ENCODE measurements at regions not wholly inside any gene's neighbourhood (a gene's known extent, or its start where the extent isn't known, plus 50 kb on each side); places are given as distances from the start of the nearest gene placed in this dataset.

DNA sequence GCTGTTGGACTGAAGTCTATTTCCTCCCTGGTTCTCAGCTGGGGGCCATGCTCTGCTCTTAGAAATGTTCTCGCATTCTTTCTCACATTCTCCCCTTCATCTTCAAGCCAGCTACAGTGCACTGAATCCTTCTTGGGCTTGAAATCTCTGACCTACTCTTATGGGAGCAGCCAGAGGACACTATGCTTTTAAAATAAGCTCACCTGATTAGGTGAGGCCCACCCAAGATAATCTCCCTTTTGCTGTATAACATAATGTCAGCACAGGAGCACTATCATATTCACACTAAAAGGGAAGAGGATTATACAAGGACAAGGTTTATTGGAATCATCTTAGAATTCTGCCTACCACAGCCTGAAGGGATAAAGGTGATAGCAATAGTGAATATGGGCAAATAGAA lies 146.3 kb downstream of the ZNF674 start:
- no peak for TF ChIP-seq EP300 (IDR thresholded peaks at IDR 0.05)
- TF ChIP-seq, protein P1, sequence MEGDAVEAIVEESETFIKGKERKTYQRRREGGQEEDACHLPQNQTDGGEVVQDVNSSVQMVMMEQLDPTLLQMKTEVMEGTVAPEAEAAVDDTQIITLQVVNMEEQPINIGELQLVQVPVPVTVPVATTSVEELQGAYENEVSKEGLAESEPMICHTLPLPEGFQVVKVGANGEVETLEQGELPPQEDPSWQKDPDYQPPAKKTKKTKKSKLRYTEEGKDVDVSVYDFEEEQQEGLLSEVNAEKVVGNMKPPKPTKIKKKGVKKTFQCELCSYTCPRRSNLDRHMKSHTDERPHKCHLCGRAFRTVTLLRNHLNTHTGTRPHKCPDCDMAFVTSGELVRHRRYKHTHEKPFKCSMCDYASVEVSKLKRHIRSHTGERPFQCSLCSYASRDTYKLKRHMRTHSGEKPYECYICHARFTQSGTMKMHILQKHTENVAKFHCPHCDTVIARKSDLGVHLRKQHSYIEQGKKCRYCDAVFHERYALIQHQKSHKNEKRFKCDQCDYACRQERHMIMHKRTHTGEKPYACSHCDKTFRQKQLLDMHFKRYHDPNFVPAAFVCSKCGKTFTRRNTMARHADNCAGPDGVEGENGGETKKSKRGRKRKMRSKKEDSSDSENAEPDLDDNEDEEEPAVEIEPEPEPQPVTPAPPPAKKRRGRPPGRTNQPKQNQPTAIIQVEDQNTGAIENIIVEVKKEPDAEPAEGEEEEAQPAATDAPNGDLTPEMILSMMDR (IDR thresholded peaks at IDR 0.05): no peak
- TF ChIP-seq POLR2A (IDR thresholded peaks at IDR 0.05): no peak
- TF ChIP-seq POLR2AphosphoS5 (IDR thresholded peaks at IDR 0.05): no peak
- Histone ChIP-seq H3K4me3 (no peak overlapping the region), H3K27ac (no peak overlapping the region), H3K27me3 (no peaks in the 10 kb centered on the region), H3K9me3 (no peaks in the 10 kb centered on the region), H3K4me1 (no peaks in the 10 kb centered on the region), H3K36me3 (no peaks in the 10 kb centered on the region)
- no peak for ATAC-seq (ENCODE audit: low FRiP score in 2 of 2)
- 94 to 100% methylated on average over 1 of the region's 1 CpG for WGBS, 2 donors
- DNase-seq: no peak

DNA sequence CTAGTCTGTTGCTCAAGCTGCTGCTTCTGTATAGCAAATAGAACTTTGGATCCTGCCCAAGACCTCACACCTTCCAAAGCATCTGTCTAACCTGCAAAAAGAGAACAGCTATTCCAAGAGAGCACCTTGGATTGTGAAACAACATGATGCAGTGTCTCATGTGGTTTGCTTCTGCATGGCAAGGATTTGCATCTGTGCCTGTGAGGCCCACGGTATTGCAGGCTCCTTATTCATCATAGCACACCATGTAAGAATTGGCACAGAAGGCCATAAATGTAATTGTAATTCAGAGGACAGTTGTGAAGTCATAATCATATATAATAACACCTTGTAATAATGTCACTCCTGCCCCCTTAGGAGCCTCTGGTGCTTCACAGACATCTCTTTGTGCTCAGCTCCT lies 147.1 kb downstream of the ZNF674 start:
- no peaks in the 10 kb centered on the region for H3K36me3 ChIP-seq
- H3K27me3 ChIP-seq: no peaks in the 10 kb centered on the region
- no peaks in the 10 kb centered on the region for H3K4me1 ChIP-seq
- no peak for TF ChIP-seq EP300 (IDR thresholded peaks at IDR 0.05)
- TF ChIP-seq POLR2A (IDR thresholded peaks at IDR 0.05): no peak
- TF ChIP-seq, protein P1 (IDR thresholded peaks at IDR 0.05): no peak
- no peak for TF ChIP-seq POLR2AphosphoS5 (IDR thresholded peaks at IDR 0.05)
- no peak overlapping the region for H3K4me3 ChIP-seq
- no peak overlapping the region for H3K27ac ChIP-seq
- no peaks in the 10 kb centered on the region for H3K9me3 ChIP-seq
- WGBS, 2 donors: 37% methylated on average over 1 of the region's 1 CpG; no CpG with 5 or more reads in 1 of the 2 donors
- no peak for ATAC-seq (ENCODE audit: low FRiP score in 2 of 2)
- no peak for DNase-seq

GRCh38 chrX:46386511-46386910 lies 158.7 kb downstream of the ZNF674 start:
- no peak for TF ChIP-seq POLR2A (IDR thresholded peaks at IDR 0.05)
- no peak overlapping the region for H3K4me3 ChIP-seq
- no peaks in the 10 kb centered on the region for H3K4me1 ChIP-seq
- no peak overlapping the region for H3K27ac ChIP-seq
- no peaks in the 10 kb centered on the region for H3K36me3 ChIP-seq
- peaks cover 0 to 13% (median 0%) of the 10 kb centered on the region in 4 donors for H3K9me3 ChIP-seq
- no peak for DNase-seq
- ATAC-seq (ENCODE audit: low FRiP score in 2 of 2): no peak
- H3K27me3 ChIP-seq: no peaks in the 10 kb centered on the region

DNA sequence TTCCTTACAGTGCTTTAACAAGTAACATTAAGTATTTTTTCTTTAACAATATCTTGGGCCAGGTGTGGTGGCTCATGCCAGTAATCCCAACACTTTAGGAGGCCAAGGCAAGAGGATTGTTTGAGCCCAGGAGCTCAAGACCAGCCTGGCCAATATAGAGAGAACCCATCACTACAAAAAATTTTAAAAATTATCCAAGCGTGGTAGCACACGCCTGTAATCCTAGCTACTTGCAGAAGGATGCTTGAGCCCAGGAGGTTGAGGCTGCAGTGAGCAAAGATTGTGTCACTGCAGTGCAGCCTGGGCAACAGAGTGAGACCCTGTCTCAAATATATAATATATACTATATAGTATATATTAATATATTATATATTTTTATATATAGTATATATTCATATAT lies 162.2 kb downstream of the ZNF674 start:
- 92 to 97% methylated on average over 2 of the region's 2 CpGs for WGBS, 2 donors
- DNase-seq (no peak), ATAC-seq (ENCODE audit: low FRiP score in 2 of 2) (no peak)
- no peak for TF ChIP-seq POLR2AphosphoS5 (IDR thresholded peaks at IDR 0.05)
- TF ChIP-seq POLR2A (IDR thresholded peaks at IDR 0.05): no peak
- TF ChIP-seq, protein P1 (IDR thresholded peaks at IDR 0.05): no peak
- TF ChIP-seq EP300 (IDR thresholded peaks at IDR 0.05): no peak
- H3K27me3 ChIP-seq: no peaks in the 10 kb centered on the region
- no peaks in the 10 kb centered on the region for H3K9me3 ChIP-seq
- H3K27ac ChIP-seq: no peak overlapping the region
- H3K36me3 ChIP-seq: no peaks in the 10 kb centered on the region
- H3K4me3 ChIP-seq: no peak overlapping the region
- no peaks in the 10 kb centered on the region for H3K4me1 ChIP-seq

GRCh38 chrX:46382595-46382994 lies 162.6 kb downstream of the ZNF674 start:
- Histone ChIP-seq H3K36me3 (no peaks in the 10 kb centered on the region), H3K4me1 (no peaks in the 10 kb centered on the region), H3K9me3 (no peaks in the 10 kb centered on the region), H3K27me3 (no peaks in the 10 kb centered on the region), H3K4me3 (no peak overlapping the region), H3K27ac (no peak overlapping the region)
- WGBS, 2 donors: 79 to 100% methylated on average over 2 of the region's 2 CpGs
- no peak for DNase-seq
- ATAC-seq (ENCODE audit: low FRiP score in 2 of 2): no peak
- TF ChIP-seq POLR2A (IDR thresholded peaks at IDR 0.05): no peak
- no peak for TF ChIP-seq POLR2AphosphoS5 (IDR thresholded peaks at IDR 0.05)
- no peak for TF ChIP-seq EP300 (IDR thresholded peaks at IDR 0.05)
- TF ChIP-seq, protein P1 (IDR thresholded peaks at IDR 0.05): no peak
